ENCODE measurements at regions not wholly inside any gene's neighbourhood (a gene's known extent, or its start where the extent isn't known, plus 50 kb on each side); places are given as distances from the start of the nearest gene placed in this dataset. TPM values are rescaled to one million over a fixed set of nuclear protein-coding genes. Genes with fewer than 3 reads are reported as not detected.

GRCh38 chr1:97980530-97980929 lies 59.7 kb upstream of the DPYD start:
- no peak overlapping the region for H2AFZ ChIP-seq (replicated peaks)
- no peaks in the 10 kb centered on the region for H3K36me3 ChIP-seq
- no peaks in the 10 kb centered on the region for H3K4me1 ChIP-seq
- H3K79me2 ChIP-seq (ENCODE audit: low read depth), result no peaks in the 10 kb centered on the region
- H3F3A ChIP-seq (ENCODE audit: low read depth), result no peaks in the 10 kb centered on the region
- H3K4me3 ChIP-seq, result no peak overlapping the region
- H3K9me3 ChIP-seq (ENCODE audit: low read depth), result no peaks in the 10 kb centered on the region
- Mint-ChIP-seq H3K4me1 (peaks cover 4% of the 10 kb centered on the region), H3K9me3 (no peaks in the 10 kb centered on the region), H3K27ac (no peak overlapping the region), H3K36me3 (no peaks in the 10 kb centered on the region), H3K4me3 (no peak overlapping the region), H3K27me3 (ENCODE audit: insufficient read depth, low read depth) (peaks cover 3% of the 10 kb centered on the region)
- no peaks in the 10 kb centered on the region for H4K20me1 ChIP-seq (ENCODE audit: low read depth)
- H3K4me2 ChIP-seq, result no peak overlapping the region
- H3K27me3 ChIP-seq, result no peaks in the 10 kb centered on the region
- no peak for DNase-seq (ENCODE audit: low spot score)
- H3K9ac ChIP-seq, result no peak overlapping the region
- TF ChIP-seq EZH2 (IDR thresholded peaks at IDR 0.05) (no peak), EZH2phosphoT487 (IDR thresholded peaks at IDR 0.05) (no peak), CTCF (IDR thresholded peaks at IDR 0.05) (no peak)
- H3K27ac ChIP-seq, result no peak overlapping the region

- no peak for TF ChIP-seq EZH2phosphoT487 (IDR thresholded peaks at IDR 0.05)
- TF ChIP-seq CTCF (IDR thresholded peaks at IDR 0.05), result no peak
- no peak for TF ChIP-seq EZH2 (IDR thresholded peaks at IDR 0.05)
- Mint-ChIP-seq H3K27ac (peak overlapping the region; percentile 35), H3K9me3 (no peaks in the 10 kb centered on the region), H3K4me1 (peaks cover 4% of the 10 kb centered on the region), H3K36me3 (no peaks in the 10 kb centered on the region), H3K27me3 (ENCODE audit: insufficient read depth, low read depth) (no peaks in the 10 kb centered on the region), H3K4me3 (no peak overlapping the region)
- Histone ChIP-seq H3K27ac (no peak overlapping the region), H3K9me3 (ENCODE audit: low read depth) (no peaks in the 10 kb centered on the region), H3K4me3 (no peak overlapping the region), H3F3A (ENCODE audit: low read depth) (no peaks in the 10 kb centered on the region), H3K9ac (no peak overlapping the region), H3K4me2 (no peak overlapping the region), H3K79me2 (ENCODE audit: low read depth) (no peaks in the 10 kb centered on the region), H4K20me1 (ENCODE audit: low read depth) (no peaks in the 10 kb centered on the region), H3K36me3 (no peaks in the 10 kb centered on the region), H3K27me3 (no peaks in the 10 kb centered on the region), H3K4me1 (no peaks in the 10 kb centered on the region), H2AFZ (replicated peaks) (no peak overlapping the region)
- DNase-seq (ENCODE audit: low spot score), result no peak
Measured at GRCh38 chr1:97976801-97977200, 56.0 kb upstream of the DPYD start.

MicroRNAs in the stretch of these regions (microRNA counts, 767-probe panel; counts per million panel counts)
- microRNA hsa-miR-137 (460 counts per million, percentile 90 among the panel's probes with 10 or more counts), microRNA hsa-miR-2682-5p (460 counts per million, percentile 90 among the panel's probes with 10 or more counts)

Small RNA genes lying in the stretch of these regions (microRNA-seq; reads per million reads assigned to microRNA genes)
- gene MIR2682, result not detected

Data from neural progenitor cell (in vitro differentiated cells).